ENCODE measurements at regions not wholly inside any gene's neighbourhood (a gene's known extent, or its start where the extent isn't known, plus 50 kb on each side); places are given as distances from the start of the nearest gene placed in this dataset.

DNA sequence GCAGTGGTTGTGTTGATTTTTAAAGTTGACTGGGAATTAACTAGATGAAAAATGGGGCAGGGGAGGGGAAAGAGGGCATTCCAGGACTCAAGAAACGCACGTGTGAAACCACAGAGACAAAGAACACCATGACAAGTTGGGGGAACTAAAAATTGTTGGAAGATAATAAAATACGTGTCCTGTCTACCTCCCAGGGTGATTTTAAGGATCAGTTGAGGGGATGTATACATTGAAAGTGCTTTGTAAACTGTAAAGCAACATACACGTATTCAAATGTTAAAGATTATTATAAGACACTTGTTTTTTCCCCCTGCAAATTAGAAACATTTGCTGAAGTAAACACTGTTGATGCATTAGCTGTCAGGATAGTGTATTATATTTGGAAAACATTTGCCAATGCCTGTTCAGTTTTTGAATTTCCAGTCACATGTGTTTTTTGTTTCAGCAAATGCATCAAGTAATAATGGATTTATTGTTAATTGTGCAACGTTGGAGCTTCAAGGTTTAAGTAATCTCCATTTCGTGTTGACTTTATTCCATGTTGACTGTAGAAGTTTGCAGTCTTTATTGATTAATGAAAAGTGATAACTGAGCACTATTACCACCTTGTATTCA, 412.7 kb downstream of the ACTL7B start:
- no peak for DNase-seq (ENCODE audit: low spot score)
- TF ChIP-seq CTCF (IDR thresholded peaks at IDR 0.05): no peak
- H3K4me3 ChIP-seq: no peak overlapping the region
- peak overlapping the region in 1 of 2 donors; percentile 1 for H3K27ac ChIP-seq

- Histone ChIP-seq H3K4me3 (no peak overlapping the region), H3K27ac (no peak overlapping the region)
- TF ChIP-seq CTCF (IDR thresholded peaks at IDR 0.05): no peak
- DNase-seq (ENCODE audit: low spot score): no peak
These were observed 413.2 kb downstream of the ACTL7B start for GRCh38 chr9:108442627-108443018.

- DNase-seq (ENCODE audit: low spot score): no peak
- Histone ChIP-seq H3K27ac (no peak overlapping the region), H3K4me3 (no peak overlapping the region)
- TF ChIP-seq CTCF (IDR thresholded peaks at IDR 0.05): no peak
These were observed 414.1 kb downstream of the ACTL7B start for GRCh38 chr9:108441726-108442125.

GRCh38 chr9:108441251-108441650, 414.5 kb downstream of the ACTL7B start:
- H3K27ac ChIP-seq: peak overlapping the region in 1 of 2 donors; percentile 63
- H3K4me3 ChIP-seq: no peak overlapping the region
- DNase-seq (ENCODE audit: low spot score): no peak

GRCh38 chr9:108439947-108440346, 415.8 kb downstream of the ACTL7B start:
- H3K27ac ChIP-seq: peak overlapping the region in 1 of 2 donors; percentile 63
- no peak for TF ChIP-seq CTCF (IDR thresholded peaks at IDR 0.05)
- DNase-seq (ENCODE audit: low spot score): no peak
- no peak overlapping the region for H3K4me3 ChIP-seq

More at GRCh38 chr9:108441251-108441650, 414.5 kb downstream of the ACTL7B start:
- no peak for TF ChIP-seq CTCF (IDR thresholded peaks at IDR 0.05)

GRCh38 chr9:108437656-108438055, 418.1 kb downstream of the ACTL7B start:
- no peak overlapping the region for H3K4me3 ChIP-seq
- no peak for TF ChIP-seq CTCF (IDR thresholded peaks at IDR 0.05)
- no peak overlapping the region for H3K27ac ChIP-seq
- DNase-seq (ENCODE audit: low spot score): no peak

- no peak for TF ChIP-seq CTCF (IDR thresholded peaks at IDR 0.05)
- H3K27ac ChIP-seq: no peak overlapping the region
- no peak overlapping the region for H3K4me3 ChIP-seq
- DNase-seq (ENCODE audit: low spot score): no peak
These were observed 419.3 kb downstream of the ACTL7B start for GRCh38 chr9:108436448-108436847.
